Ishikawa (cell line): ENCODE measurements at regions not wholly inside any gene's neighbourhood (a gene's known extent, or its start where the extent isn't known, plus 50 kb on each side); places are given as distances from the start of the nearest gene placed in this dataset.

Source experiments
- CEBPB ChIP-seq: IDR thresholded peaks from 2 replicates; pipeline ENCODE4 v1.6.1; 2012
- CREB1 ChIP-seq: IDR thresholded peaks from 2 replicates; pipeline ENCODE4 v1.6.1; 2012; ENCODE audit warnings: low read depth
- EGR1 ChIP-seq: IDR thresholded peaks from 2 replicates; pipeline ENCODE4 v1.6.1; 2012
- EP300 ChIP-seq: IDR thresholded peaks from 2 replicates; pipeline ENCODE4 v1.6.1; 2012; ENCODE audit warnings: borderline replicate concordance
- MAX ChIP-seq: IDR thresholded peaks from 2 replicates; pipeline ENCODE4 v1.6.1; 2012
- NFIC ChIP-seq: IDR thresholded peaks from 2 replicates; pipeline ENCODE4 v1.6.1; 2012
- RAD21 ChIP-seq: IDR thresholded peaks from 2 replicates; pipeline ENCODE4 v1.6.1; 2012; ENCODE audit warnings: low read depth
- REST ChIP-seq: IDR thresholded peaks from 2 replicates; pipeline ENCODE4 v1.6.1; 2012; ENCODE audit warnings: low read depth, mild to moderate bottlenecking
- TAF1 ChIP-seq: IDR thresholded peaks from 2 replicates; pipeline ENCODE4 v1.6.1; 2012; ENCODE audit warnings: low read depth, mild to moderate bottlenecking
- TCF12 ChIP-seq: IDR thresholded peaks from 2 replicates; pipeline ENCODE4 v1.6.1; 2012; ENCODE audit warnings: low read depth
- YY1 ChIP-seq: IDR thresholded peaks from 2 replicates; pipeline ENCODE4 v1.6.1; 2012; ENCODE audit warnings: low read depth

- TF ChIP-seq RAD21 = no peak
- no peak for TF ChIP-seq YY1
- TF ChIP-seq TAF1 = no peak
- no peak for TF ChIP-seq EP300
- no peak for TF ChIP-seq EGR1
- TF ChIP-seq REST = no peak
- no peak for TF ChIP-seq NFIC
- TF ChIP-seq MAX = no peak
- TF ChIP-seq TCF12 = no peak
- TF ChIP-seq CREB1 = no peak
- TF ChIP-seq CEBPB = no peak
Measured at GRCh38 chr15:77775837-77776236, 143.1 kb upstream of the LINGO1 start.
